HG02870 (cell line): ENCODE measurements at regions not wholly inside any gene's neighbourhood (a gene's known extent, or its start where the extent isn't known, plus 50 kb on each side); places are given as distances from the start of the nearest gene placed in this dataset.

ENCODE experiments used
- ATAC-seq: cut with Tn5 transposase; IDR thresholded peaks from one replicate; pipeline ENCODE4 v1.9.1; 2021; ENCODE audit warnings: mild to moderate bottlenecking, moderate library complexity; ENCODE audit not compliant: unreplicated experiment

GRCh38 chr7:8378349-8379019 is 54.9 kb upstream of the NXPH1 start:
- no peak for ATAC-seq

GRCh38 chr7:8379264-8379663 is 54.1 kb upstream of the NXPH1 start:
- ATAC-seq = no peak

GRCh38 chr7:8380130-8380529 is 53.3 kb upstream of the NXPH1 start:
- ATAC-seq = no peak

- ATAC-seq = no peak
These were observed 51.2 kb upstream of the NXPH1 start for GRCh38 chr7:8382004-8382730.
